Transverse colon (tissue), 3 donors: ENCODE measurements at regions not wholly inside any gene's neighbourhood (a gene's known extent, or its start where the extent isn't known, plus 50 kb on each side); places are given as distances from the start of the nearest gene placed in this dataset.

ENCODE experiments used
- CTCF ChIP-seq, 5 experiments: fragments of 200-600 bp in 3 of 5; fragments of 450-650 bp in 2 of 5; sonication (generic) in 3 of 5; IDR thresholded peaks; 1 replicate in 2 of 5; 2 replicates in 3 of 5; pipeline ENCODE4 v1.5.1; 2016 to 2017; ENCODE audit warnings: antibody characterized with exemption in 5 of 5, inconsistent platforms in 3 of 5, mild to moderate bottlenecking in 2 of 5, moderate library complexity in 1 of 5
- EP300 ChIP-seq: sonication (generic); formaldehyde crosslinking; IDR thresholded peaks from one replicate; pipeline ENCODE4 v1.6.1; 2017; ENCODE audit warnings: antibody characterized with exemption, low read depth
- POLR2A ChIP-seq: fragments of 450-650 bp; IDR thresholded peaks from one replicate; pipeline ENCODE4 v1.6.1; 2016; ENCODE audit warnings: antibody characterized with exemption, mild to moderate bottlenecking, moderate library complexity

GRCh38 chr3:87044409-87044808 lies 53.5 kb upstream of the VGLL3 start:
- TF ChIP-seq CTCF (IDR thresholded peaks at IDR 0.05): no peak
- TF ChIP-seq EP300: no peak
- TF ChIP-seq POLR2A: no peak
